Chondrocyte (in vitro differentiated cells): ENCODE measurements at regions not wholly inside any gene's neighbourhood (a gene's known extent, or its start where the extent isn't known, plus 50 kb on each side); places are given as distances from the start of the nearest gene placed in this dataset.

Experiments used
- DNase-seq: peaks from one replicate; pipeline ENCODE4 v3.0.0; 2021; ENCODE audit warnings: mixed read lengths, low spot score
- H3K27ac Mint-ChIP-seq: one replicate; pipeline ENCODE4 v1.8.0; 2021; ENCODE audit warnings: mild to moderate bottlenecking, moderate library complexity, mixed read lengths; ENCODE audit not compliant: unreplicated experiment
- H3K27me3 Mint-ChIP-seq: 2 replicates; pipeline ENCODE4 v1.8.0; 2021; ENCODE audit warnings: low read depth, mixed read lengths
- H3K36me3 Mint-ChIP-seq: 2 replicates; pipeline ENCODE4 v1.8.0; 2021; ENCODE audit warnings: low read depth, mixed read lengths
- H3K4me1 Mint-ChIP-seq: 2 replicates; pipeline ENCODE4 v1.8.0; 2021; ENCODE audit warnings: low read depth, mild to moderate bottlenecking, mixed read lengths
- H3K4me3 Mint-ChIP-seq: one replicate; pipeline ENCODE4 v1.8.0; 2021; ENCODE audit warnings: mild to moderate bottlenecking, moderate library complexity, mixed read lengths; ENCODE audit not compliant: unreplicated experiment
- H3K9me3 Mint-ChIP-seq: 2 replicates; pipeline ENCODE4 v1.8.0; 2021; ENCODE audit warnings: low read depth, mixed read lengths
- CTCF ChIP-seq: fragments of 200-600 bp; sonication (generic); IDR thresholded peaks from 2 replicates; pipeline ENCODE4 v1.5.0; 2021; ENCODE audit warnings: antibody characterized with exemption, mild to moderate bottlenecking, moderate library complexity

DNA sequence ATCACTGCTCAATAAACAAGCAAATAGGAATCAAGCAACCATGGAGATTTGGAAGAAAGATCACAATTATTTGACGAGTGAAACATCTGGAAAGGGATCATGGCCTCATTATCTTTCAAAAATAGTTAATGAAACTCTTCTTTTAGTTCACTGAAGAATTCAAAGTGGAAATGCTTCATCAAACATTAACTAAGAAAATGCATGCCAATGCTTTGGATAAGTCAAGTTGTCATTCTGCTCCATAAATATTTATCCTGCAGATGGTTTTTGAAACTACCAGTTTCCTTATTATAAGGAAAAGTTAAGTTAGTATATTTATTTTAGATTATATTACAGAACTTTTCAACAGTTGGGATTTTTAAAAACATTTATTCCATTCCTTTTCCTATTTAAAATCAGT, 206.5 kb upstream of the ADGRL2 start:
- Mint-ChIP-seq H3K27ac (no peak overlapping the region), H3K9me3 (peaks cover 12% of the 10 kb centered on the region), H3K4me1 (peaks cover 6% of the 10 kb centered on the region), H3K27me3 (no peaks in the 10 kb centered on the region), H3K4me3 (no peak overlapping the region), H3K36me3 (no peaks in the 10 kb centered on the region)
- no peak for DNase-seq
- TF ChIP-seq CTCF: no peak

DNA sequence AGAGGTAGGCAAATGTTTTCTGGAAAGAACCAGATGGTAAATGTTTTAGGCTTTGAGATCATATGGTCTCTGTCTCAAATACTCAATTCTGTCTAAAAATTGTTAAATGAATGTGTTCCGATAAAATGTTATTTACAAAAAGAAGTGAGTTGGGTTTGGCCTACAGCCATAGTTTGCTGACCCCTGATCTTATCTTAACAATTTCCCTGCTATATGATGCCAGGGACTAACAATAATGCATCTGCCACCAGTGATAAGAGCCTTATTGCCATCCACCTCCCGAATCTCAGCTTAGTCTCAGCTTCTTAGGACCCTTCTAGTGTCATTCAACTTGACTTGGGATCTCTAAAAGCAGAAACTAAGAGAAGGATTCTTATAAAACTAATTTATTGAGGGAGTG, 208.5 kb upstream of the ADGRL2 start:
- Mint-ChIP-seq H3K27me3 (no peaks in the 10 kb centered on the region), H3K9me3 (peaks cover 12% of the 10 kb centered on the region), H3K4me3 (no peak overlapping the region), H3K27ac (no peak overlapping the region), H3K36me3 (no peaks in the 10 kb centered on the region), H3K4me1 (peaks cover 6% of the 10 kb centered on the region)
- no peak for DNase-seq
- no peak for TF ChIP-seq CTCF

- H3K9me3 Mint-ChIP-seq: peaks cover 12% of the 10 kb centered on the region
- no peak for TF ChIP-seq CTCF
- no peak for DNase-seq
- H3K36me3 Mint-ChIP-seq: no peaks in the 10 kb centered on the region
- H3K4me1 Mint-ChIP-seq: peaks cover 6% of the 10 kb centered on the region
- no peak overlapping the region for H3K4me3 Mint-ChIP-seq
- H3K27me3 Mint-ChIP-seq: no peaks in the 10 kb centered on the region
- no peak overlapping the region for H3K27ac Mint-ChIP-seq
Measured at GRCh38 chr1:81590171-81590570, 210.6 kb upstream of the ADGRL2 start.

DNA sequence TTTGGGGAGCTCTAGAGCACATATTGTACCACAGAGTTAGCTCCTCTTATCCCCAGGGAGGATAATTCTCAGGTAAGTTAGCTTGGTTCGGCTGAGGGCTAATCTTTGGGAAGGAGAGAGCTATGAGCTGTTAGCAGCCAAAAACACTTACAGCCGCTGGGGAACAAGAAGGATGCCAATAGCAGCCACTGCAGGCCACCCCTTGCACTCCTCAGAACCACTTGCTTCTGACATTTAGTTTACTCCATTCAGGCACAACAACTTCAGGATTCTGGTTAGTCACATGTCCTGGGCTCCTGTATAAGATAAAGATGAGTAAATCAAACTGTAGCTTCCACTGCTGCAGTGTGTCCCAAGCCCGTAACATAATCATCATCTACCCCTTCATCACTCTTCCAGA, 212.6 kb upstream of the ADGRL2 start:
- DNase-seq: no peak
- Mint-ChIP-seq H3K36me3 (no peaks in the 10 kb centered on the region), H3K4me3 (no peak overlapping the region), H3K9me3 (peaks cover 12% of the 10 kb centered on the region), H3K4me1 (peaks cover 11% of the 10 kb centered on the region), H3K27ac (no peak overlapping the region), H3K27me3 (no peaks in the 10 kb centered on the region)
- no peak for TF ChIP-seq CTCF

DNA sequence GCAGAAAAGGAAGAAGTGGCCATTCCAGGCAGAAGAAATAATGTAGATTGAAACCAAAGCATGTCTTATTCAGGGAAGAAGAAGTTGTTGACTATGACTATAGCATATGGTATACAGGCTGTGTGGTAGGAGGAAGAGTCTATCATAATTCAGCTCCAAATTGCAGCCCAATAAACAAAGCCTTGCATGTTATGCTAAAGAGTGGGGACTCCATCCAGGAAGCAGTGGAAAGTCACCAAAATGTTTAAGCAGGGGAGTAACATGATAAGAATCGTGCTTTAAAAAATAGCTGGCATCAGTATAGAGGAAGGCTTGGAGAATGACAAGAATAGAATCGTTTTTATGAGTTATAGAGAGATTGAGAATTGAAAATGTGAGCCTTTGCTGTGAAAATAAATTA, 213.3 kb upstream of the ADGRL2 start:
- H3K27ac Mint-ChIP-seq: no peak overlapping the region
- H3K27me3 Mint-ChIP-seq: no peaks in the 10 kb centered on the region
- no peak for DNase-seq
- no peak overlapping the region for H3K4me3 Mint-ChIP-seq
- TF ChIP-seq CTCF: no peak
- H3K36me3 Mint-ChIP-seq: no peaks in the 10 kb centered on the region
- H3K9me3 Mint-ChIP-seq: peaks cover 12% of the 10 kb centered on the region
- peaks cover 18% of the 10 kb centered on the region for H3K4me1 Mint-ChIP-seq
